Stimulated activated CD8-positive, alpha-beta memory T cell treated with anti-CD3 and anti-CD28 coated beads, Interleukin-15, amount 100 ng/mL, for 4 hours (primary cell): ENCODE measurements at regions not wholly inside any gene's neighbourhood (a gene's known extent, or its start where the extent isn't known, plus 50 kb on each side); places are given as distances from the start of the nearest gene placed in this dataset.

ENCODE experiments used
- DNase-seq, 2 donors: peaks; one replicate each; pipeline ENCODE4 v3.0.0-alpha.2; 2020; ENCODE audit warnings: low read depth in 2 of 2

- DNase-seq, result no peak
These were observed 61.1 kb upstream of the PPP2R5A start for GRCh38 chr1:212224102-212224501.

- DNase-seq, result peak in 1 of 2 donors; percentile 10
These were observed 59.8 kb upstream of the PPP2R5A start for GRCh38 chr1:212225416-212225815.

- no peak for DNase-seq
These were observed 59.3 kb upstream of the PPP2R5A start for GRCh38 chr1:212225871-212226302.

GRCh38 chr1:212226467-212226866, 58.7 kb upstream of the PPP2R5A start:
- DNase-seq, result no peak

GRCh38 chr1:212228076-212228475, 57.1 kb upstream of the PPP2R5A start:
- DNase-seq, result no peak

- DNase-seq, result no peak
These were observed 56.6 kb upstream of the PPP2R5A start for GRCh38 chr1:212228591-212229119.

GRCh38 chr1:212229654-212230053, 55.6 kb upstream of the PPP2R5A start:
- DNase-seq, result no peak

GRCh38 chr1:212230329-212230728, 54.9 kb upstream of the PPP2R5A start:
- no peak for DNase-seq

GRCh38 chr1:212231372-212231771, 53.8 kb upstream of the PPP2R5A start:
- no peak for DNase-seq

- no peak for DNase-seq
These were observed 53.1 kb upstream of the PPP2R5A start for GRCh38 chr1:212232090-212232489.

- no peak for DNase-seq
These were observed 51.9 kb upstream of the PPP2R5A start for GRCh38 chr1:212233321-212233720.

GRCh38 chr1:212234431-212235395, 50.5 kb upstream of the PPP2R5A start:
- DNase-seq, result no peak
